ENCODE measurements at regions not wholly inside any gene's neighbourhood (a gene's known extent, or its start where the extent isn't known, plus 50 kb on each side); places are given as distances from the start of the nearest gene placed in this dataset.

- Histone ChIP-seq H2BK5ac (ENCODE audit: low read length) (no peak overlapping the region), H3K56ac (ENCODE audit: low read length) (no peak overlapping the region), H3K79me1 (ENCODE audit: low read length) (no peaks in the 10 kb centered on the region), H3K4ac (ENCODE audit: low read depth, low read length) (no peak overlapping the region), H3K4me2 (ENCODE audit: low read length) (no peak overlapping the region), H3K36me3 (ENCODE audit: control insufficient read depth, insufficient read depth, low read length) (no peaks in the 10 kb centered on the region), H3K4me3 (ENCODE audit: low read length) (no peak overlapping the region), H4K8ac (ENCODE audit: low read depth, low read length) (no peak overlapping the region), H3K79me2 (ENCODE audit: control insufficient read depth, insufficient read depth, low read length) (no peaks in the 10 kb centered on the region), H3K23ac (ENCODE audit: low read length) (no peak overlapping the region), H3K4me1 (ENCODE audit: control insufficient read depth, low read depth, low read length) (no peaks in the 10 kb centered on the region), H2BK15ac (replicated peaks; ENCODE audit: low read depth) (no peak overlapping the region), H2AK5ac (ENCODE audit: low read length) (no peak overlapping the region), H4K5ac (ENCODE audit: low read length) (no peak overlapping the region), H2BK120ac (ENCODE audit: low read depth, low read length) (no peak overlapping the region), H3K9ac (ENCODE audit: low read length) (no peak overlapping the region), H3K27me3 (ENCODE audit: insufficient read depth, low read length, poor library complexity) (no peaks in the 10 kb centered on the region), H3K18ac (ENCODE audit: low read length) (no peak overlapping the region), H3K27ac (ENCODE audit: low read depth, low read length) (no peak overlapping the region)
- no CpG with 5 or more reads among the region's 3 CpGs for WGBS (ENCODE audit: extremely low coverage, insufficient coverage, low lambda C conversion rate)
- no peak for DNase-seq
Observed at GRCh38 chr13:52961256-52961910, 67.2 kb upstream of the OLFM4 start.

GRCh38 chr13:52955472-52955874 lies 73.1 kb upstream of the OLFM4 start:
- Histone ChIP-seq H2AK5ac (ENCODE audit: low read length) (no peak overlapping the region), H3K9ac (ENCODE audit: low read length) (no peak overlapping the region), H2BK15ac (replicated peaks; ENCODE audit: low read depth) (no peak overlapping the region), H2BK5ac (ENCODE audit: low read length) (no peak overlapping the region), H3K56ac (ENCODE audit: low read length) (peak overlapping the region; percentile 68), H3K4ac (ENCODE audit: low read depth, low read length) (no peak overlapping the region), H3K27ac (ENCODE audit: low read depth, low read length) (no peak overlapping the region), H3K4me1 (ENCODE audit: control insufficient read depth, low read depth, low read length) (peaks cover 17% of the 10 kb centered on the region), H3K79me1 (ENCODE audit: low read length) (no peaks in the 10 kb centered on the region), H3K4me2 (ENCODE audit: low read length) (no peak overlapping the region), H2BK120ac (ENCODE audit: low read depth, low read length) (no peak overlapping the region), H3K4me3 (ENCODE audit: low read length) (no peak overlapping the region), H3K36me3 (ENCODE audit: control insufficient read depth, insufficient read depth, low read length) (no peaks in the 10 kb centered on the region), H3K27me3 (ENCODE audit: insufficient read depth, low read length, poor library complexity) (no peaks in the 10 kb centered on the region), H3K18ac (ENCODE audit: low read length) (no peak overlapping the region), H3K79me2 (ENCODE audit: control insufficient read depth, insufficient read depth, low read length) (no peaks in the 10 kb centered on the region), H4K8ac (ENCODE audit: low read depth, low read length) (no peak overlapping the region), H4K5ac (ENCODE audit: low read length) (no peak overlapping the region), H3K23ac (ENCODE audit: low read length) (no peak overlapping the region)
- peak; percentile 73 for DNase-seq
- WGBS (ENCODE audit: extremely low coverage, insufficient coverage, low lambda C conversion rate): no CpG with 5 or more reads among the region's 4 CpGs

GRCh38 chr13:52954838-52955237 lies 73.8 kb upstream of the OLFM4 start:
- H2BK15ac ChIP-seq (replicated peaks; ENCODE audit: low read depth): no peak overlapping the region
- peak; percentile 46 for DNase-seq
- H2BK120ac ChIP-seq (ENCODE audit: low read depth, low read length): no peak overlapping the region
- H4K8ac ChIP-seq (ENCODE audit: low read depth, low read length): no peak overlapping the region
- WGBS (ENCODE audit: extremely low coverage, insufficient coverage, low lambda C conversion rate): no CpG with 5 or more reads among the region's 2 CpGs
- H2AK5ac ChIP-seq (ENCODE audit: low read length): no peak overlapping the region
- H3K27me3 ChIP-seq (ENCODE audit: insufficient read depth, low read length, poor library complexity): no peaks in the 10 kb centered on the region
- no peaks in the 10 kb centered on the region for H3K79me1 ChIP-seq (ENCODE audit: low read length)
- H3K23ac ChIP-seq (ENCODE audit: low read length): no peak overlapping the region
- H3K4me2 ChIP-seq (ENCODE audit: low read length): no peak overlapping the region
- no peak overlapping the region for H4K5ac ChIP-seq (ENCODE audit: low read length)
- H3K79me2 ChIP-seq (ENCODE audit: control insufficient read depth, insufficient read depth, low read length): no peaks in the 10 kb centered on the region
- H3K9ac ChIP-seq (ENCODE audit: low read length): no peak overlapping the region
- peaks cover 17% of the 10 kb centered on the region for H3K4me1 ChIP-seq (ENCODE audit: control insufficient read depth, low read depth, low read length)
- H2BK5ac ChIP-seq (ENCODE audit: low read length): no peak overlapping the region
- no peak overlapping the region for H3K56ac ChIP-seq (ENCODE audit: low read length)
- H3K18ac ChIP-seq (ENCODE audit: low read length): no peak overlapping the region
- H3K36me3 ChIP-seq (ENCODE audit: control insufficient read depth, insufficient read depth, low read length): no peaks in the 10 kb centered on the region
- no peak overlapping the region for H3K4ac ChIP-seq (ENCODE audit: low read depth, low read length)
- H3K4me3 ChIP-seq (ENCODE audit: low read length): no peak overlapping the region
- no peak overlapping the region for H3K27ac ChIP-seq (ENCODE audit: low read depth, low read length)

- peaks cover 15% of the 10 kb centered on the region for H3K4me1 ChIP-seq (ENCODE audit: control insufficient read depth, low read depth, low read length)
- H2BK15ac ChIP-seq (replicated peaks; ENCODE audit: low read depth): no peak overlapping the region
- no CpG with 5 or more reads among the region's 6 CpGs for WGBS (ENCODE audit: extremely low coverage, insufficient coverage, low lambda C conversion rate)
- no peak overlapping the region for H4K8ac ChIP-seq (ENCODE audit: low read depth, low read length)
- H2BK5ac ChIP-seq (ENCODE audit: low read length): no peak overlapping the region
- H2BK120ac ChIP-seq (ENCODE audit: low read depth, low read length): no peak overlapping the region
- no peak overlapping the region for H3K4me3 ChIP-seq (ENCODE audit: low read length)
- H3K27me3 ChIP-seq (ENCODE audit: insufficient read depth, low read length, poor library complexity): no peaks in the 10 kb centered on the region
- H3K4ac ChIP-seq (ENCODE audit: low read depth, low read length): peak overlapping the region; percentile 8
- no peaks in the 10 kb centered on the region for H3K36me3 ChIP-seq (ENCODE audit: control insufficient read depth, insufficient read depth, low read length)
- no peak overlapping the region for H3K9ac ChIP-seq (ENCODE audit: low read length)
- no peak overlapping the region for H3K23ac ChIP-seq (ENCODE audit: low read length)
- no peak for DNase-seq
- H3K79me1 ChIP-seq (ENCODE audit: low read length): no peaks in the 10 kb centered on the region
- no peak overlapping the region for H4K5ac ChIP-seq (ENCODE audit: low read length)
- no peak overlapping the region for H2AK5ac ChIP-seq (ENCODE audit: low read length)
- no peak overlapping the region for H3K18ac ChIP-seq (ENCODE audit: low read length)
- H3K27ac ChIP-seq (ENCODE audit: low read depth, low read length): no peak overlapping the region
- no peak overlapping the region for H3K4me2 ChIP-seq (ENCODE audit: low read length)
- no peak overlapping the region for H3K56ac ChIP-seq (ENCODE audit: low read length)
- no peaks in the 10 kb centered on the region for H3K79me2 ChIP-seq (ENCODE audit: control insufficient read depth, insufficient read depth, low read length)
Observed at GRCh38 chr13:52950436-52950956, 78.1 kb upstream of the OLFM4 start.

GRCh38 chr13:52949742-52950141 lies 78.9 kb upstream of the OLFM4 start:
- Histone ChIP-seq H2BK120ac (ENCODE audit: low read depth, low read length) (no peak overlapping the region), H3K9ac (ENCODE audit: low read length) (no peak overlapping the region), H3K4me1 (ENCODE audit: control insufficient read depth, low read depth, low read length) (peaks cover 12% of the 10 kb centered on the region), H3K56ac (ENCODE audit: low read length) (peak overlapping the region; percentile 11), H3K27ac (ENCODE audit: low read depth, low read length) (no peak overlapping the region), H3K4me2 (ENCODE audit: low read length) (no peak overlapping the region), H4K8ac (ENCODE audit: low read depth, low read length) (no peak overlapping the region), H4K5ac (ENCODE audit: low read length) (no peak overlapping the region), H3K36me3 (ENCODE audit: control insufficient read depth, insufficient read depth, low read length) (no peaks in the 10 kb centered on the region), H3K23ac (ENCODE audit: low read length) (no peak overlapping the region), H3K27me3 (ENCODE audit: insufficient read depth, low read length, poor library complexity) (no peaks in the 10 kb centered on the region), H2AK5ac (ENCODE audit: low read length) (no peak overlapping the region), H3K4ac (ENCODE audit: low read depth, low read length) (no peak overlapping the region), H3K4me3 (ENCODE audit: low read length) (no peak overlapping the region), H3K79me2 (ENCODE audit: control insufficient read depth, insufficient read depth, low read length) (no peaks in the 10 kb centered on the region), H3K79me1 (ENCODE audit: low read length) (no peaks in the 10 kb centered on the region), H2BK15ac (replicated peaks; ENCODE audit: low read depth) (no peak overlapping the region), H3K18ac (ENCODE audit: low read length) (no peak overlapping the region), H2BK5ac (ENCODE audit: low read length) (no peak overlapping the region)
- no peak for DNase-seq
- no CpG with 5 or more reads among the region's 6 CpGs for WGBS (ENCODE audit: extremely low coverage, insufficient coverage, low lambda C conversion rate)

- H3K36me3 ChIP-seq (ENCODE audit: control insufficient read depth, insufficient read depth, low read length): no peaks in the 10 kb centered on the region
- H3K56ac ChIP-seq (ENCODE audit: low read length): no peak overlapping the region
- H3K4me2 ChIP-seq (ENCODE audit: low read length): no peak overlapping the region
- no peak overlapping the region for H3K4me3 ChIP-seq (ENCODE audit: low read length)
- no peaks in the 10 kb centered on the region for H3K79me1 ChIP-seq (ENCODE audit: low read length)
- H3K23ac ChIP-seq (ENCODE audit: low read length): no peak overlapping the region
- H3K79me2 ChIP-seq (ENCODE audit: control insufficient read depth, insufficient read depth, low read length): no peaks in the 10 kb centered on the region
- no peak overlapping the region for H4K8ac ChIP-seq (ENCODE audit: low read depth, low read length)
- no peak overlapping the region for H2AK5ac ChIP-seq (ENCODE audit: low read length)
- no peaks in the 10 kb centered on the region for H3K27me3 ChIP-seq (ENCODE audit: insufficient read depth, low read length, poor library complexity)
- H3K9ac ChIP-seq (ENCODE audit: low read length): no peak overlapping the region
- no peak for DNase-seq
- H3K18ac ChIP-seq (ENCODE audit: low read length): no peak overlapping the region
- WGBS (ENCODE audit: extremely low coverage, insufficient coverage, low lambda C conversion rate): no CpG with 5 or more reads among the region's 1 CpG
- H3K4ac ChIP-seq (ENCODE audit: low read depth, low read length): no peak overlapping the region
- peaks cover 10% of the 10 kb centered on the region for H3K4me1 ChIP-seq (ENCODE audit: control insufficient read depth, low read depth, low read length)
- H2BK5ac ChIP-seq (ENCODE audit: low read length): no peak overlapping the region
- H4K5ac ChIP-seq (ENCODE audit: low read length): no peak overlapping the region
- no peak overlapping the region for H2BK120ac ChIP-seq (ENCODE audit: low read depth, low read length)
- no peak overlapping the region for H2BK15ac ChIP-seq (replicated peaks; ENCODE audit: low read depth)
- no peak overlapping the region for H3K27ac ChIP-seq (ENCODE audit: low read depth, low read length)
Observed at GRCh38 chr13:52949044-52949443, 79.6 kb upstream of the OLFM4 start.
